Adrenal gland (tissue), 9 donors: ENCODE measurements at regions not wholly inside any gene's neighbourhood (a gene's known extent, or its start where the extent isn't known, plus 50 kb on each side); places are given as distances from the start of the nearest gene placed in this dataset.
A peak's percentile ranks its signal among the peaks of the same experiment; 100 is the strongest.

ENCODE experiments used
- DNase-seq, 7 donors: peaks; one replicate each; pipeline ENCODE4 v3.0.0-alpha.2; 2019 to 2020
- H3K27ac ChIP-seq, 5 donors: fragments of 200-600 bp; sonication (generic) in 4 of 5; 1 replicate in 3 of 5; 2 replicates in 2 of 5; pipeline versions ENCODE4 v1.5.1 to v1.8.0; 2016 to 2020; ENCODE audit warnings: mild to moderate bottlenecking in 1 of 5
- H3K27me3 ChIP-seq: fragments of 200-600 bp; 2 replicates; pipeline ENCODE4 v1.8.0; 2021
- H3K36me3 ChIP-seq, 2 donors: fragments of 200-600 bp; replicated peaks in 1 of 2; 1 replicate in 1 of 2; 2 replicates in 1 of 2; pipeline versions ENCODE4 v1.5.1 to v1.8.0; 2018 to 2022
- H3K4me1 ChIP-seq, 2 donors: fragments of 200-600 bp; replicated peaks in 1 of 2; 1 replicate in 1 of 2; 2 replicates in 1 of 2; pipeline versions ENCODE4 v1.5.1 to v1.8.0; 2018 to 2021
- H3K4me3 ChIP-seq, 4 donors: fragments of 200-600 bp; sonication (generic) in 3 of 4; one replicate each; pipeline ENCODE4 v1.5.1; 2016 to 2018
- H3K9me3 ChIP-seq, 3 donors: fragments of 200-600 bp; sonication (generic) in 1 of 3; replicated peaks in 1 of 3; 1 replicate in 2 of 3; 2 replicates in 1 of 3; pipeline versions ENCODE4 v1.5.1 to v1.8.0; 2016 to 2021
- POLR2A ChIP-seq, 2 donors: fragments of 450-650 bp; IDR thresholded peaks; one replicate each; pipeline ENCODE4 v1.6.1; 2017; ENCODE audit warnings: antibody characterized with exemption in 2 of 2, mild to moderate bottlenecking in 2 of 2, moderate library complexity in 1 of 2
- WGBS, 4 donors: extraction: QIAGEN DNeasy Blood & Tissue Kit in 2 of 4; methylation state at CpG; one replicate each; pipeline versions ENCODE4 v1.1.5 to v1.1.7; 2013 to 2017; 5-methylcytosine and 5-hydroxymethylcytosine counted together
- intact Hi-C, 2 donors: fragments of 100-400 bp; cut with DNase I; formaldehyde crosslinking; loops; one replicate each; pipeline versions ENCODE4 v1.14.1 to v1.15.0; 2022 to 2023
- TF ChIP-seq, protein P1 (sequence below), 6 experiments: fragments of 450-650 bp in 4 of 6; fragments of 200-600 bp in 2 of 6; sonication (generic) in 1 of 6; IDR thresholded peaks; 1 replicate in 5 of 6; 2 replicates in 1 of 6; pipeline versions ENCODE4 v1.5.1 to v1.8.0; 2016 to 2021; ENCODE audit warnings: antibody characterized with exemption in 6 of 6, mild to moderate bottlenecking in 2 of 6, moderate library complexity in 1 of 6
- donor health status: healthy with polysubstance abuse.
- donor health status: Bipolar disorder and iron deficiency.
- donor health status: DM: yes; HTN: yes; CAD: no.
- donor health status: DM: no; HTN: no; CAD: no.
- donor health status: DM: no; HTN: no; CAD: no.

DNA sequence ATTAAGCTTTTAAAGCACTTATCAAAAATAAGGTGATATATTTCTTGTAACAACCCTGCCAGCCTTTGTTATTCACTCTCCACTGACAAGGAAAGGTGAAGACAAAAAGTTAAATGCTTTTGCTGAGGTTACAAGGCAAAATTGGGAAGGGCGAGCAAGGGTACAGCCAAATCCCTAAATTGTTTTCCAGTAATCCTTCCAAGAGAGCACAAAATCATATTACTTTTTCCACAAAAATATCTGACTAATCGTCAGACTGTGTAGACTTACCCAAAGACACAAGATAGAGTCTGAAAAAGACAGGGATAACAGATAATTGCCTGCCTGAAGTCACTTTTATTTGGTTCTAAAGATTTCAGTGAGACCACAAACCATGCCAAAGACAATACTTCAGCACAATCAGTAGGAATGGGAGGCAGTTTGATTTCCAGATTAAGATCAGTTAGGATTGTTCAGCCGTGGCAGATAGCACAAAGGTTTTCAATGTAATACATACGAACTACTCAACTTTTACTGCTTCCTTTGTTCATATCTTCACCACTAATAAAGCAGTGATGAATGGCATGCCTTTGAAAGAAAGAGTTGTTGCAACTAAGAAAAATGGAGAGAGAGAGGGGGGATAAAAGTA lies 383.8 kb upstream of the TUSC1 start:
- no peaks in the 10 kb centered on the region for H3K36me3 ChIP-seq
- intact Hi-C loops: no loop called here
- H3K27ac ChIP-seq: no peak overlapping the region
- H3K27me3 ChIP-seq: no peaks in the 10 kb centered on the region
- no peaks in the 10 kb centered on the region for H3K9me3 ChIP-seq
- DNase-seq: no peak
- TF ChIP-seq POLR2A (IDR thresholded peaks at IDR 0.05): no peak
- TF ChIP-seq, protein P1, sequence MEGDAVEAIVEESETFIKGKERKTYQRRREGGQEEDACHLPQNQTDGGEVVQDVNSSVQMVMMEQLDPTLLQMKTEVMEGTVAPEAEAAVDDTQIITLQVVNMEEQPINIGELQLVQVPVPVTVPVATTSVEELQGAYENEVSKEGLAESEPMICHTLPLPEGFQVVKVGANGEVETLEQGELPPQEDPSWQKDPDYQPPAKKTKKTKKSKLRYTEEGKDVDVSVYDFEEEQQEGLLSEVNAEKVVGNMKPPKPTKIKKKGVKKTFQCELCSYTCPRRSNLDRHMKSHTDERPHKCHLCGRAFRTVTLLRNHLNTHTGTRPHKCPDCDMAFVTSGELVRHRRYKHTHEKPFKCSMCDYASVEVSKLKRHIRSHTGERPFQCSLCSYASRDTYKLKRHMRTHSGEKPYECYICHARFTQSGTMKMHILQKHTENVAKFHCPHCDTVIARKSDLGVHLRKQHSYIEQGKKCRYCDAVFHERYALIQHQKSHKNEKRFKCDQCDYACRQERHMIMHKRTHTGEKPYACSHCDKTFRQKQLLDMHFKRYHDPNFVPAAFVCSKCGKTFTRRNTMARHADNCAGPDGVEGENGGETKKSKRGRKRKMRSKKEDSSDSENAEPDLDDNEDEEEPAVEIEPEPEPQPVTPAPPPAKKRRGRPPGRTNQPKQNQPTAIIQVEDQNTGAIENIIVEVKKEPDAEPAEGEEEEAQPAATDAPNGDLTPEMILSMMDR (IDR thresholded peaks at IDR 0.05): no peak
- no peaks in the 10 kb centered on the region for H3K4me1 ChIP-seq
- H3K4me3 ChIP-seq: no peak overlapping the region
- 73 to 77% (median 75%) methylated on average over 4 of the region's 4 CpGs for WGBS, 4 donors

GRCh38 chr9:26058111-26058895 lies 380.1 kb upstream of the TUSC1 start:
- intact Hi-C loops: no loop called here
- WGBS, 4 donors: 47 to 74% (median 61%) methylated on average over 1 of the region's 1 CpG
- H3K4me3 ChIP-seq: no peak overlapping the region
- H3K27ac ChIP-seq: no peak overlapping the region
- peaks cover 12 to 16% of the 10 kb centered on the region in 2 donors for H3K4me1 ChIP-seq
- no peaks in the 10 kb centered on the region for H3K9me3 ChIP-seq
- no peaks in the 10 kb centered on the region for H3K27me3 ChIP-seq
- no peaks in the 10 kb centered on the region for H3K36me3 ChIP-seq
- TF ChIP-seq POLR2A (IDR thresholded peaks at IDR 0.05): no peak
- TF ChIP-seq, protein P1 (IDR thresholded peaks at IDR 0.05): no peak
- DNase-seq: no peak

GRCh38 chr9:26057050-26057449 lies 378.8 kb upstream of the TUSC1 start:
- no peaks in the 10 kb centered on the region for H3K27me3 ChIP-seq
- no peaks in the 10 kb centered on the region for H3K36me3 ChIP-seq
- no peak overlapping the region for H3K27ac ChIP-seq
- H3K4me3 ChIP-seq: no peak overlapping the region
- no peak for DNase-seq
- WGBS, 4 donors: 77 to 83% (median 80%) methylated on average over 3 of the region's 3 CpGs
- intact Hi-C loops: no loop called here
- H3K9me3 ChIP-seq: no peaks in the 10 kb centered on the region
- TF ChIP-seq, protein P1 (IDR thresholded peaks at IDR 0.05): no peak
- no peak for TF ChIP-seq POLR2A (IDR thresholded peaks at IDR 0.05)
- H3K4me1 ChIP-seq: peaks cover 12 to 16% of the 10 kb centered on the region in 2 donors

- Histone ChIP-seq H3K36me3 (no peaks in the 10 kb centered on the region), H3K9me3 (no peaks in the 10 kb centered on the region), H3K27ac (peak overlapping the region in 2 of 5 donors; percentile 33 to 55), H3K27me3 (no peaks in the 10 kb centered on the region), H3K4me1 (peaks cover 12 to 16% of the 10 kb centered on the region in 2 donors), H3K4me3 (no peak overlapping the region)
- TF ChIP-seq, protein P1 (IDR thresholded peaks at IDR 0.05): no peak
- no peak for TF ChIP-seq POLR2A (IDR thresholded peaks at IDR 0.05)
- DNase-seq: peak in 3 of 7 donors; percentile 13 to 26 (median 21)
- intact Hi-C loops: no loop called here
- 64 to 68% (median 67%) methylated on average over 4 of the region's 4 CpGs for WGBS, 4 donors
These were observed 376.6 kb upstream of the TUSC1 start for GRCh38 chr9:26054600-26055520.
